GM21367 (cell line): ENCODE measurements at regions not wholly inside any gene's neighbourhood (a gene's known extent, or its start where the extent isn't known, plus 50 kb on each side); places are given as distances from the start of the nearest gene placed in this dataset.
"Not testable (repeated sequence)": the region's sequence is repeated elsewhere in the genome, so short reads cannot be mapped to it uniquely, and the experiment has no call there.

Experiments
- ATAC-seq: cut with Tn5 transposase; IDR thresholded peaks from one replicate; pipeline ENCODE4 v1.9.1; 2021; ENCODE audit not compliant: unreplicated experiment

DNA sequence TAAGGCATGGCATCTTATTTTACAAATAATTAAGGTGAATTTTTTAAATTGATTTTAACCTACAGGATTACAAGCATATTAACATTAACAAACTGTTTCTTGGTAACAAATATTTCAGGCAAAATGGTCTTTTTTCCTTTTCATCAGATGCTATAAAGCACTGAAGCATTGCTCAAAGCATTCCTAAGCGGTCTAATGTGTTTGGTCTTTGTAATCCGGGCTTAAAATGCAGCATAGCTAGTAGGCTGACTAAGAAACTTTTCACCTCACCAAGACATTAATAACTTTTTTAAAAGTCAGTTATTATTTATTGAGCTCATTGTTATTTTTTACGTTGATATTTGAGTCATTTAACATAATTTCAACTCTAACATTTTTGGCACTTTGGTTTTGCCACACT is 538.8 kb upstream of the SLC39A10 start:
- no peak for ATAC-seq

DNA sequence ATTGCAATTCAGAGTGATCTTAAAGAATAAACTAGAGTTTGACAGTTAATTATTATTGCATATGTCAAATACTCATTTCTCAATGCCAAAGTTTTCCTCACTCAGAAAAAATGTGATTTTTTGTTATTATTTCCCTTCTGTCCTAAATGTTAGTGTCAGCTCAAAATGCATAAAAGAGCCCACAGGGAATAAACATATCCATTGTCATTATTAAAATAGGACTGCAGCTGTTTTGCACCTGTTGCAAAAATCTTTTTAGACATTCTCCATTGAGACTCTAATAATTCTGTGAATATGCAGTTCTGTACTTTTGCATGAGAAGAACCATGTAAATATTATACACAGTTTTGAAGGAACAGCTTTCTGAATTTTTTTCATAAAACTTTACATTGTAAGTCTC is 540.0 kb upstream of the SLC39A10 start:
- ATAC-seq, result no peak

DNA sequence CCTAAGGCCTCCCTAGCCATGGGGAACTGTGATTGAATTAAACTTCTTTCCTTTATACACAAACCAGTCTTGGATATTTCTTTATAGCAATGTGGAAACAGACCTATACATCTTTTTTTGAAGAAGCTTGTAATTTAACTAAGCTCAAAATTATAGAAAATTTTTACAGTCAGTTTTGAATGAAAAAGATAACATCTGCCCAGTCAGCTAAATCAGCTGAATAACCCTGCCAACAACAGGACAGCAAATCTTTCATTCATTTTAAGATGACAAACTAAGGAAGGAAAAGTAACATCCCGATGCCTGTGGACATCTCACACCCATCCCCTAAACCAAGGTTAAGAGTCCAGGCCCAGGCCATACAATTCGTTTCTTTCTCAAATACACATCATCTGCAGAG is 541.3 kb upstream of the SLC39A10 start:
- ATAC-seq, result no peak

DNA sequence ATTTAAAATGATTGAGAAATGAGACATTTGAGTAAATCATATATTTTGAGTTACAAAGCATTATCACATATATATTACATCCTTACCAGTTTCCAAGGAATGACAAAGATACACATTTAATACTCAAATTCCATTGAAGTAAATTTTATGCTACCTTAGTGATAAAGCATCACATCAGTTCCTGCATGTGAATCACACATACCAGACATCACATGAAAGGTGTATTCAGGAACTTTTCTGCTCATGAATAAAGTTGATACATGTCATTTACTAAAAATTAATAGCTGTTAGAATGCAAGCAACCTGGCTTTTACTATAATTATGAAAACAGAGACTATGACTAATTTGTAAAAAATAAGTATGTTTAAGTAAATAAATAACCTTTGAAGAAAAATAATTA is 548.8 kb upstream of the SLC39A10 start:
- ATAC-seq, result no peak

DNA sequence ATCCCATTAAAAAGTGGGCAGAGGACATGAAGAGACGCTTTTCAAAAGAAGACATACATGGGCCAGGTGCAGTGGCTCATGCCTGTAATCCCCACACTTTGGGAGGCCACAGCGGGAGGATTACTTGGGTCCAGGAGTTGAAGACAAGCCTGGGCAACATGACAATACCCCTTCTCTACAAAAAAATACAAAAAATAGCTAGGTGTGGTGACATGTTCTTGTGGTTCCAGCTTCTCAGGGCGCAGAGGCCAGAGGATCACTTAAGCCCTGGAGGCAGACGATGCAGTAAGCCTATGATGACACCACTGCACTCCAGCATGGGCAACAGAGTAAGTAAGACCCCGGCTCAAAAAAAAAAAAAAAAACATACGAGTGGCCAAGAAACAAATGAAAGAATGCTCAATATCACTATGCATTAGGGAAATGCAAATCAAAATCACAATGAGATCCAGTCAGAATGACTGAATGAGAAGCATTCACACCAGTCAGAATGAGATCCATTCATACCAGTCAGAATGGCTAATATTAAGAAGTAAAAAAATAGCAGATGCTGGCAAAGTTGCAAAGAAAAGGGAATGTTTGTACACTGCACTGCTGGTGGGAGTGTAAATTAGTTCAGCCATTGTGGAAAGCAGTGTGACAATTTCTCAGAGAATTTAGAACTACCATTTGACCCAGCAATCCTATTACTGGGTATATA is 550.2 kb upstream of the SLC39A10 start:
- no peak for ATAC-seq

DNA sequence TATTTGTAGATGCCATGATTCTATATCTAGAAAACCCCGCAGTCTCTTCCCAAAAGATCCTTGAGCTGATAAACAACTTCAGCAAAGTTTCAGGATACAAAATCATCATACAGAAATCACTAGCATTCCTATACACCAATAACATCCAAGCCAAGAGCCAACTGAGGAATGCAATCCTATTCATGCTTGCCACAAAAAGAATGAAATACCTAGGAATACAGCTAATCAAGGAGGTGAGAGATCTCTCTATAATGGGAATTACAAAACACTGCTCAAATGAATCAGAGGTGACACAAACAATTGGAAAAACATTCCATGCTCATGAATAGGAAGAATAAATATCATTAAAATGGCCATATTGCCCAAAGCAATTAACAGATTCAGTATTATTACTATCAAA is 551.4 kb upstream of the SLC39A10 start:
- no peak for ATAC-seq

DNA sequence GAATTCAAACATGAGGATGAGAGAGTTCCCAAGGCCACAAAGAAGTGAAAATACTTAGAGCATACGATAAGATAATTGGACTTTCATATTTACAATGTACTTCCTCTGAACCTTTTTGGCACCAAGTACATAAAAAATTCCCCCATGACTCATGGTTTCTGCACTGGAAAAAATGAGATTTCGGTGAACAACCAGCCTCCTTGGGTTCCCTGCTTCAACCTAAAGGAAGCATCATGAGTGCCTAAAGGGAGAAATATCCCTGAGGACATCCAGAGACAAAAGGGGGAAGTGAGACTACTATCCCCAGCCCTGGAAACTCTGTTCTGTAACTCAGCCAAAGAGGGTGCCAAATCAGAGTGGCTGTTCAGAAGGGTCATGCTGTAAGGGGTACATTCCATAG is 562.7 kb upstream of the SLC39A10 start:
- ATAC-seq, result no peak

DNA sequence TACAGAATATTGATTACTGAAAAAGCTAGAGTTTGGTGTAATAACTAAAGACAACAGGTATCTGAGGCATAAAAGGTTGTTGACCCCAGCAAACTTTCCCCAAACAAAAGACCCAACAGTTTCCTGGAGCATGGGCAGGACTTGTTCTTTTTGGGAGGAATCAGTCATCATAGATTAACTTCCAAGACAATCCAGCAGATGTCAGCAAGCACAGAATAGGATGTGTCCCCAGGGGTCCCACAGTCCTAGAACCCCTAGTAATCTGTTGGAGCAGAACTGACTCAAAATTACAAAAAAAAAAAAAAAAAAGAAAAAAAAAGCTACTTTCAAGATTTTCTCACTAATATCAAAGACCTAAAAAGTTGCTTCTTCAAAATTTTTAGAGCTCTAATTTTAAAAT is 564.7 kb upstream of the SLC39A10 start:
- ATAC-seq, result no peak

DNA sequence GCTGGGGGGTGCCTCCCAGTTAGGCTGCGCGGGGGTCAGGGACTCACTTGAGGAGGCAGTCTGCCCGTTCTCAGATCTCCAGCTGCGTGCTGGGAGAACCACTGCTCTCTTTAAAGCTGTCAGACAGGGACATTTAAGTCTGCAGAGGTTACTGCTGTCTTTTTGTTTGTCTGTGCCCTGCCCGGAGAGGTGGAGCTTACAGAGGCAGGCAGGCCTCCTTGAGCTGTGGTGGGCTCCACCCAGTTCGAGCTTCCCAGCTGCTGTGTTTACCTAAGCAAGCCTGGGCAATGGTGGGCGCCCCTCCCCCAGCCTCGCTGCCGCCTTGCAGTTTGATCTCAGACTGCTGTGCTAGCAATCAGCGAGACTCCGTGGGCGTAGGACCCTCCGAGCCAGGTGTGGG is 584.2 kb upstream of the SLC39A10 start:
- ATAC-seq, result not testable (repeated sequence)

DNA sequence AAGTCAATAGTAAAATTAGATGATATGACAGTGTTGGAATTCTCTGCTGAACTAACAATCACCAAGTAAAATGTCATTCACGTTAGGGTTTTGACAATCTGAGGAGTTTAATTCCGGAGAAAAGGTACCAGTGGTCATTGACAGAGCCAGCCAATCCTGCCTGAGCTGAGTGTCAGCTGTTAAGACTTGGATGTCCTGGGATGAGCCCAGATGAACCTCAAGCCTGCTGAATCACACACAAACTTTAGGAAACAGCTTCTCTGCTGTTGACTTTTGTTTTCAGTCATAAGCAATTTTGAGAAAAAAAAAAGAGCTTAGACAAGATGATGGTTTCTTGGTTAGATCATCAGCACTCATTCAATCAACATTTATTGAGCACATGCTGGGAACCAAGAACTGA is 600.0 kb upstream of the SLC39A10 start:
- no peak for ATAC-seq

DNA sequence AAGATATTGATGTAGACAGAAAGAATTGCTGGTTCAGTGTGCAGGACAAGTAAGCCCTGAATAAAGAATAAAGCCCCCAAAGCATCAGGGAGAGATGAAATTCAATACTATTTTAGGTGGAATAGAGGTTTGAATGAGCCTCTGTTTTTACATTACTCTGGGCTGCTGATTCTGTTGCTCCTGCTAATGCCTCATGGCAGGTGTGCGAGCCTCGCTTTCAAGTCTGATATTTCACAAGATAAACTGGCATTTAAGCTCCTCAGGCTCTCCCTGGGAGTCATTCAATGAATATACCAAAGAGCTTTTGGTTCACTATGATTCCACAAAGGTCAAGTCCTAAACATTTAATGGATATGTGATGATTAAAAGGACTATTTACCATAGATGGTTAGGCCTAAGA is 601.0 kb upstream of the SLC39A10 start:
- ATAC-seq, result no peak

DNA sequence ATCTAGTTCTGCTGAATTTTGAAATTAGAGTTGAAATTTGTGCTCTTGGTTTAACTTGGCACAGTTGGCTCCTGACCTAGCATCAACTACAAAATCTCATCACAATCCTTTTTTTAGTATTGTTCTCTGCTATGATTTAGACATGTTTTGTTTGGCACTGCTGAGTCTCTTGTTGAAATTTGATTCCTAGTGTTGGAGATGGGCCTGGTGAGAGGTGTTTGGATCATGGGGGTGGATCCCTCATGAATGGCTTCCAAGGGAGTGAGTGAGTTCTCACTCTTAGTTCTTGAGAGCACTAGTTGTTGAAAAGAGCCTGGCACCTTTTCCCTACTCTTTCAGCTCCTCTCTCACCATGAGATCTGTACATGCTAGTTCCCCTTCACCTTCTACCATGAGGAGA is 605.6 kb upstream of the SLC39A10 start:
- no peak for ATAC-seq

DNA sequence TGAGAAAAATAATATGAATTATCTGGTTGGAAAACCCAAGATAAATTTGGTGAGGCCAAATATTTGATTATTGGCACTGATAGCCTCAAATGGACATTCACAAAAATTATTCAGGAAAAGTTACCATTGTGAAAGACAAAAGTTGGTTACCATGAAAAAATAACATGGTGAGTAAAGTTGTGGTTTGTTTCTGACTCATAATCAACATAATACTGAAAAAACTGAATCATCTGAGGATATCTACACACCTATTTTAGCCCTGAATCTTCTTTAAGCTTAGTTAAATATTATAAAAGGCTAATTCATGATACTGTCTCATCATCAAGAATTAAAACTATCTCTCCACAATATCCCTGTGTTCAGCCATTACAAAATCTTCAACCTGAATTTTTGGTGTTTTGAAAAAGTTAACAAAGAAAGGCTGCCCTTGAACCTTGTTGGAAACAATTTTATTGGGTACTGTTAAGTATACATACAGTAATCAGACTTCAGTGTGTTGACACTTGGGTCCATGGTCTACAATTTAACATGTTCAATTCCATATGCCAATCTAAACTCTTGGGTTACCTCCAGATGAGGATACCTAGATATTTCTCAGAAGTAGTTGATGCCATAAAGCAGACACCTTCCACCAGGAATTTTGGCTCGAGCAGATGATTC is 607.5 kb upstream of the SLC39A10 start:
- ATAC-seq, result peak; percentile 70

DNA sequence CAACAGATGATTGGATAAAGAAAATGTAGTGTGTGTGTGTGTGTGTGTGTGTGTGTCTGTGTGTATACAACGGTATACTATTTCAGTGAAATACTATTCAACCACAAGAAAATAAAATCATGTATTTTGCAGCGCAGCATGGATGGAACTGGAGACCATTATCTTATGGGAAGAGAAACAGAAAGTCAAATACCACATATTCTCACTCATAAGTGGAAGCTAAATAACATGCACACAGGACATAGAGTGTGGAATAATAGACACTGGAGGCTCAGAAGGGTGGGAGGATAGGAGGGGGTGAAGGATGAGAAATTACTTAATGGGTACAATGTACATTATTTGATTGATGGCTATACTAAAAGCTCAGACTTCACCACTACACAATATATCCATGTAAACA is 609.1 kb upstream of the SLC39A10 start:
- no peak for ATAC-seq

DNA sequence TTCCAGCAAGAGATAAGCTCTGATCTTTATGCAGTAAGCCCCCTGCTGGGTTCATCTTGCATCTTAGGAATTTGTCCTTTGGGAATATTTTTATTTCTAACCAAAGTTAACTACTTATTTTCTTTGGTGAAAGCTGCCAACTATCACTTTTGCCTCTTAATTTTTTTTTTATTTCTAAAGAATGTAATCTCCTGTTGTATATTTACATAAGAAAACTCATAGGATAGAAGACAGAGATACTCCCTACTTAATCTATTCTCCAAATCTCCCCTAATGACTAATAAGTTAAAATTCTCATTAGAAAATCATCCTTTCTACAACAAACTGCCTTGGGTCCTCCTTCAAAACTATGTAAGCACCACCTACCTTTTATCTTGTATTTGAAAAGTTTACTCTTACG is 612.2 kb upstream of the SLC39A10 start:
- ATAC-seq, result no peak

DNA sequence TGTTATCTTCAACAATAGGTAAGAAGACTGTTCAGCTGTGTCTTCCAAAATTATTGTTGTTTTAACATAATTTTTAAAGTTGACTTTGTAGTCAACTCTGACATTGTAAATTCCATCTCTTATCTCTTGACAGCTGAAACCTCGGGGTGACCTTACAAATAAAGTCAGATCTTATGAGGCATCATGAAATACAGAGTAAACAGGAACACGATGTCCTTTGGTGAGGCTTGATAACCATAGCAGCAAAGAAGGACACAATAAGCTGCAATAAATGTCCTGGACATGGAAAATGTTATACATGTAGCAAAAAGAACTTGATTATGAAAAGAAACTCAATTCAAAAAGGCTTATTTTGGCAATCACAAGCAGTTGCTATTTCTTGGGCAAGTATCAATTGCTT is 618.9 kb upstream of the SLC39A10 start:
- ATAC-seq, result no peak

DNA sequence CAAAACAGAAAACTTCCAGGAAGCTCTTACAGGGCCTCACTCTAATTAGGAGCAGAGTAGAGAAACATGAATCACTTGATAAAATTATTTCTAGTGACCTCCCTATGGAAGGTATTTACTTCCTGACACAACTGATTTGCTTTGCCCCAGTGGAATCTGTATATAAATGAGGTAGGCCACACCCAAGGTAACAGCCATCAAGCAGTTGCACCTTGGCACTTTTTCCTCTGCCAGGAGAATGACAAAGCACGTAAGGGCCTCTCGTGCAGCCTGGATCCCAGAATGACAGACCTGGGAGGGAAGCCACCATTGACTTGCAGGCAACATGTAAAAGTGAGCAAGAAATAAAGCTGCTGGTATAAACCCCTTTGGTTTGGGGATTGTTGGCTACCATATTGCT is 620.0 kb upstream of the SLC39A10 start:
- no peak for ATAC-seq

DNA sequence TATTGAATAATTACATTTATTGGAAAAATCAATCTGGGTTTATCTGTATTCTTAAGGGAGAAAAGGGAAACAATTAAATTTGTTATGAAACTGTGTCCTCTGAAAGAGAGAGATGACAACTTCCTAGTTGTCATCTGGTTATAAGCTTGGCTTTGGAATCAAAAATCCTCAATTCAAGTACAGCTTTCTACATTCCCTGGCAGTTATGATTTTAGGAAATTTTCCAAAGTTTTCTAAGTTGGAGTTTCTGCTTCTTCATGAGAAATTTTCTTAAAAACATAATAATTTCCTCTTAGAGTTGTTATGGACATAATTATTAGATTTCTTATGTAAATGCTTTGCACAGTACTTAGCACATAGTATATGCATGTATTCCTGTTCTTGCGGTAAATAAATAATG is 625.6 kb upstream of the SLC39A10 start:
- no peak for ATAC-seq

DNA sequence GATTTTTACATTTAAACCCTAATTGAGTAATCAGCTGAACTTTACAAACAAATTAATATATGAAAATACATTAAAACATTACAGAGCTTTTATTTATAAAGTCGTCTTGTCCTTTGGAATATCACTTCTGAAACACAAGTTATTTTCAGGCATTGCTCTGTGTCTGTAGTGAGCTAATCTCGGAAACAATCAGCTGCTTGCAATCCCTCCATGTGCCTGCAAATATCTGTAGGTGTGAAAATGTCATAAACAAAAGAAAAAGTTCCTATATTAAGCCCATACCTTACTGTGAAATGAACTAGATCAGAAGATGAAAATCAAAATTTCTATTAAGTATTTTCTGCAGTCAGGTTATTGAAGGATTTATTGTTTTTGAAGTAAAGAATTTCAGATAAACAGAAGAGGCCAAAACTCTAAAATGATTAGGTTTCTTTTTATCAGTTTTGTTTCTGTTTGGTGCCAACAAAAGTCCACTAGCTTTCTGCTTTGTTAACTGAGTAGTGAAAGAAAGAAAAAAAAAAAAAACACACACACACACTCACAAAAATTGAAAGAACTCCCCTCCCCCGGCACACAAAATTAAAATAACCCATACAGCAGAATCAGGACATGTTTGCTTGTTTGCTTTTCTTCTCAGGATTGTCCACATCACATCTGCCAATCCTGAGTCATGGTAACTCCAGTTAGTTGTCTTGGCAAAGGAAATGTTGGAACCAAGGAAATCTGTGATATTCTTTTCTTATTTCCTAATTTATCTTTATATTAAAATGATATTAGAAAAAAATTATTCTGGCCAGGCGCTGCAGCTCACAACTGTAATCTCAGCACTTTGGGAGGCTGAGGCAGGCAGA is 627.0 kb upstream of the SLC39A10 start:
- no peak for ATAC-seq

DNA sequence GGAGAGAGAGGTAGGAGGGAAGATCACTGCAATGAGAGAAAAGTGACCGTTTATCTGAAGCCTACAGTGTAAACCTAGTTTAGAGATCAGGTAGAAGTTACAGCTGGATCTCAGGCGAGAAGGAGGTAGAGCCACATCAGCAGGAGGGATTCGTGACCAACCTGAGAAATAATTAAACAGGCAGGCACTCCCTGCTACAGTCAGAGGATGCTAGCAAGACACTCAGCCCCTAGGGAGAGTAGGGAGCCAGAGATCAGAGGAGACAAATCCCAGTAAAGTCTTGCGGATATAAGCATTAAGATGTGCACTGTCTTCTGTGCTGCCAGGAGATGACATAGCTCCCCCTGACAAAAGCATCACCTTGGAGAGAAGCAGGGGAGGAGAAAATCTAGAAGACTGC is 629.1 kb upstream of the SLC39A10 start:
- no peak for ATAC-seq

DNA sequence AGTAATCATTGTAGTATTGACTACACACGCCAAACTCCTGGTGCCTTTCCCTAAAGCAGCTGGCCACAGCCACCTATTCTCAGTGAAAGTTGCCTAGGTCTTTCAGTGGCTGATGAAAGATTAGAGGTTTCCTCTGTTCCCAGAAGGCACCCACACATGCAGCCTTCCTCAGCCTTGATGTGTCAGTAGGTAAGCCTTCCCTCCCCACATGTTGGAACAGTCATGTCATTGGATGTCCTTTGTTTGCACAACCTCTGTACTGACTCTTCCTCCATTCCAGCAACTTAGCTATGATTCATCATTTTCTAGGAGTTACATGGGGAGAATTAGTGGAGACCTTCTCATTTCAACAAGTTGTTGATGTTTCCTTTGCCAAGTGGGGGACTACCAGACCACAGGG is 630.8 kb upstream of the SLC39A10 start:
- no peak for ATAC-seq

DNA sequence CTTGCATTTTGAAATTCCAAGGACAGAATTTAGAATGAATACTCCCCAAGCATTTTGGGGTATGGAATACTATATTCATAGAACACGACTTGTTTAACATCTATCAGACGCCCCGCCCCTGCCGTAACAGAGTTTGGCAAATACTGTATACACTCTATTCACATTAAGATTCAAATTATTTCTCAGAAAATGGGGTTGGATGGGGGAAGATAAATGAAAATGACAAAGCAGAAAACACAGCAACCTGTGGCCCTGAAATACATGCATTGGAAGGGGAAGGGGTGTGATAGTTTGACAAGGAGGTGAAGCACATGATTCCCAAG is 634.6 kb upstream of the SLC39A10 start:
- no peak for ATAC-seq
